ENCODE measurements at regions not wholly inside any gene's neighbourhood (a gene's known extent, or its start where the extent isn't known, plus 50 kb on each side); places are given as distances from the start of the nearest gene placed in this dataset.
"Not testable (repeated sequence)": the region's sequence is repeated elsewhere in the genome, so short reads cannot be mapped to it uniquely, and the experiment has no call there.

DNA sequence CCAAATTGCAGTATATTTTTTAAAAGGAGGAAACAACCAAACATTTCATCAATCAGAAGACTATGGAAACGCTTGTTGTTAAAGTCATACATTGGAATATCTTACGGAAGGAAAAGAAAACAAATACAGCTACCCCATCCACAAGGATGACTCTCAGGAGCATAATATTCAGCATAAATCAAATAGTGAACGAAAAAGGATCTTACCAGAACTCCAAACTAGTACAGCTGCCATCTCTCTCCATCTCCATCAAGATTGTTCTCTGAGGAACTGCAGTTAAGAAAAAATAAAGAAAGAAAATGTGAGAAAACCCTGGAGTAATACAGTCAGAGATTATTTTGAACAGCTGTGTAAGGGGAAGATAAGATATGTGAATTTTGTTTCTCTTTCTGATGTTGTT, 299.8 kb upstream of the CNTN5 start:
- Mint-ChIP-seq H3K9me3 (ENCODE audit: low read depth) (peaks cover 6% of the 10 kb centered on the region), H3K27ac (no peak overlapping the region), H3K36me3 (ENCODE audit: insufficient read depth) (no peaks in the 10 kb centered on the region), H3K4me1 (ENCODE audit: low read depth) (no peaks in the 10 kb centered on the region), H3K27me3 (no peaks in the 10 kb centered on the region), H3K4me3 (ENCODE audit: low read depth) (no peak overlapping the region)
- DNase-seq (ENCODE audit: low spot score, unreplicated experiment) = no peak
- TF ChIP-seq, protein P1, sequence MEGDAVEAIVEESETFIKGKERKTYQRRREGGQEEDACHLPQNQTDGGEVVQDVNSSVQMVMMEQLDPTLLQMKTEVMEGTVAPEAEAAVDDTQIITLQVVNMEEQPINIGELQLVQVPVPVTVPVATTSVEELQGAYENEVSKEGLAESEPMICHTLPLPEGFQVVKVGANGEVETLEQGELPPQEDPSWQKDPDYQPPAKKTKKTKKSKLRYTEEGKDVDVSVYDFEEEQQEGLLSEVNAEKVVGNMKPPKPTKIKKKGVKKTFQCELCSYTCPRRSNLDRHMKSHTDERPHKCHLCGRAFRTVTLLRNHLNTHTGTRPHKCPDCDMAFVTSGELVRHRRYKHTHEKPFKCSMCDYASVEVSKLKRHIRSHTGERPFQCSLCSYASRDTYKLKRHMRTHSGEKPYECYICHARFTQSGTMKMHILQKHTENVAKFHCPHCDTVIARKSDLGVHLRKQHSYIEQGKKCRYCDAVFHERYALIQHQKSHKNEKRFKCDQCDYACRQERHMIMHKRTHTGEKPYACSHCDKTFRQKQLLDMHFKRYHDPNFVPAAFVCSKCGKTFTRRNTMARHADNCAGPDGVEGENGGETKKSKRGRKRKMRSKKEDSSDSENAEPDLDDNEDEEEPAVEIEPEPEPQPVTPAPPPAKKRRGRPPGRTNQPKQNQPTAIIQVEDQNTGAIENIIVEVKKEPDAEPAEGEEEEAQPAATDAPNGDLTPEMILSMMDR (IDR thresholded peaks at IDR 0.05; ENCODE audit: unreplicated experiment) = no peak

DNA sequence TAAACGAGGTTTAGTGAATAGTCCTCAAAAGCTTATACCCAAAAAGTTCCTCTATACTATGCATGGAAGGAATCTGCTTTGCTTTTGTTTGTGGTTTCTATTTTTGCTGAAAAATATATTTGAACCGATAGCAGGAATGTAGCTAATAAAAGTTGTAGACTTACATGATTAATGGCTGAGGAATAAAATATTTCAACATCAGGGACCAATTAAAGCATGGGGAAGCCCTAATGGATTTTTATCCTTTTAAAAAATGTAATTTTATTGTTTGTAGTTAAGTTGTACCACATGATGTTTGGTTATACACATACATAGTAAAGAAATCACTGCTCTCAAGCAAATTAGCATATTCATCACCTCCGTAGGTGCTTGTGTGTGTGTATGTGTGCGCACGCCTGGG, 295.3 kb upstream of the CNTN5 start:
- Mint-ChIP-seq H3K27me3 (no peaks in the 10 kb centered on the region), H3K4me1 (ENCODE audit: low read depth) (no peaks in the 10 kb centered on the region), H3K9me3 (ENCODE audit: low read depth) (peaks cover 8% of the 10 kb centered on the region), H3K27ac (no peak overlapping the region), H3K36me3 (ENCODE audit: insufficient read depth) (no peaks in the 10 kb centered on the region), H3K4me3 (ENCODE audit: low read depth) (no peak overlapping the region)
- DNase-seq (ENCODE audit: low spot score, unreplicated experiment) = no peak
- TF ChIP-seq, protein P1 (IDR thresholded peaks at IDR 0.05; ENCODE audit: unreplicated experiment) = no peak

DNA sequence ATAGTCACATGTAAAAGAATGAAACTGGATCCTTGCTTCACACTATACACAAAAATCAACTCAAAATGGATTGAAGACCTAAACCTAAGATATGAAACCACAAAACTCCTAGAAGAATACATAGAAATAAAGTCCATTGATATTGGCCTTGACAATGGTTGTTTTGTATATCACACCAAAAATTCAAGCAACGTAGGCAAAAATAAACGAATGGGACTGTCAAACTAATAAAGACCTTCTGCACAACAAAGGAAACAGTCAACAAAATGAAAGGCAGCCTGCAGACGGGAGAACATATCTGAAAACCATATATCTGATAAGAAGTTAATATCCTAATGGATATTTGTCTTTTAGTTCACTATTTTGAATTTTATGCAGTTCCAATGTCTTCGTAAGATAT, 292.3 kb upstream of the CNTN5 start:
- no peak overlapping the region for H3K27ac Mint-ChIP-seq
- H3K4me3 Mint-ChIP-seq (ENCODE audit: low read depth) = no peak overlapping the region
- no peaks in the 10 kb centered on the region for H3K36me3 Mint-ChIP-seq (ENCODE audit: insufficient read depth)
- TF ChIP-seq, protein P1 (IDR thresholded peaks at IDR 0.05; ENCODE audit: unreplicated experiment) = no peak
- H3K4me1 Mint-ChIP-seq (ENCODE audit: low read depth) = no peaks in the 10 kb centered on the region
- H3K27me3 Mint-ChIP-seq = no peaks in the 10 kb centered on the region
- no peak for DNase-seq (ENCODE audit: low spot score, unreplicated experiment)
- H3K9me3 Mint-ChIP-seq (ENCODE audit: low read depth) = peaks cover 8% of the 10 kb centered on the region

DNA sequence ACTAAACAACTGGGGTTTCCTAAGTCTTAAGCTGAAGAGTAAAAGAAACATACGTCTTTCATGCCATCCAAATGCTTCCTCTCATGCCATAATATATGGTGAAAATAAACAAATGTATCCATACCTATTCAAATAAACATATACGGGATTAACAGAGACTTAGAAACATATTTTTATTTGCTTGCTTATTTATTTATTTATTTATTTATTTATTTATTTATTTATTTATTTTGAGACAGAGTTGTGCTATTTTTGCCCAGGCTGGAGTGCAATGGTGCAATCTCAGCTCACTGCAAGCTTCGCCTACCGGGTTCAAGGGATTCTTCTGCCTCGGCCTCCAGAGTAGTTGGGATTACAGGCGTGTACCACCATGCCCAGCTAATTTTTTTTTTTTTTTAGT, 291.6 kb upstream of the CNTN5 start:
- H3K27me3 Mint-ChIP-seq = no peaks in the 10 kb centered on the region
- DNase-seq (ENCODE audit: low spot score, unreplicated experiment) = no peak
- H3K4me1 Mint-ChIP-seq (ENCODE audit: low read depth) = no peaks in the 10 kb centered on the region
- H3K27ac Mint-ChIP-seq = no peak overlapping the region
- peaks cover 11% of the 10 kb centered on the region for H3K9me3 Mint-ChIP-seq (ENCODE audit: low read depth)
- H3K36me3 Mint-ChIP-seq (ENCODE audit: insufficient read depth) = no peaks in the 10 kb centered on the region
- H3K4me3 Mint-ChIP-seq (ENCODE audit: low read depth) = no peak overlapping the region
- TF ChIP-seq, protein P1 (IDR thresholded peaks at IDR 0.05; ENCODE audit: unreplicated experiment) = no peak

DNA sequence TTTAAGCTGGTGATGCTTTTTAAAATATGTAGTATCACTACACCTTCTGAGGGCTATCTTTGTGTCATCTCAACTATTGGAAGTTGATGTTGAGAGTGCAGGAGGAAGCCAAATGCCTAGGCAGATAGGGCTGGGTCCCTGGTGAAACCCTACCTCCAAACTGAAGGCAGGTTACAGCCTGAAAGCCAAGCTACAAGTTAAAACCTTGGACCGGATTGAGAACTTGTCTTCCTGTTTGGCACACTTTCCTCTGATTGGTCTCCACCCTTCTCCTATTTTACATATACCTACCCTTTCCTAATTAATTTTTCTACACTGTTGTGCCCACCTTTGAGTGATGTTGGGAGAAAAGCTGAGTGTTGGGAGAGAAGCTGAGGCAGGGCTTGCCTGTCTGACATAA, 287.8 kb upstream of the CNTN5 start:
- TF ChIP-seq, protein P1 (IDR thresholded peaks at IDR 0.05; ENCODE audit: unreplicated experiment) = no peak
- H3K27me3 Mint-ChIP-seq = no peaks in the 10 kb centered on the region
- no peaks in the 10 kb centered on the region for H3K36me3 Mint-ChIP-seq (ENCODE audit: insufficient read depth)
- no peak overlapping the region for H3K4me3 Mint-ChIP-seq (ENCODE audit: low read depth)
- no peak for DNase-seq (ENCODE audit: low spot score, unreplicated experiment)
- H3K27ac Mint-ChIP-seq = no peak overlapping the region
- peaks cover 11% of the 10 kb centered on the region for H3K9me3 Mint-ChIP-seq (ENCODE audit: low read depth)
- H3K4me1 Mint-ChIP-seq (ENCODE audit: low read depth) = no peaks in the 10 kb centered on the region

DNA sequence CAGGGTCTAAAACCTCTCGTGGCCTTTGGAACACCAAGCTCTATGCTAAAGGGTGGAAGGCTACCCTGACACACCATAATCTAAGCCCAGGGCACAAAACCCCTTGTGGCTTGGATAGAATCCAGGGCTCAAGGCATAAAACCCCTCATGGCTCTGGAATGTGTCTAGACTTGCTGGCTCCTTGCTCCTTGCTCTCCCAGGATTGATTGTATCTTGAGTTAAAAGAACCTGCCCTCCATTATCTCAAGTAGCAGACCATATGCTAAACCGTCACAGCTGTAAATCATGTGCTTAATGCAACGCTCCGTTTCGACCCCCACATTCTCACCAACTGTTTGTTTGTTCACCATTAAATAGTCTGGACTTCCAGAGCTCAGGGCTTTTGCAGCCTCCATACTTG, 287.4 kb upstream of the CNTN5 start:
- H3K4me1 Mint-ChIP-seq (ENCODE audit: low read depth); DNase-seq (ENCODE audit: low spot score, unreplicated experiment); H3K36me3 Mint-ChIP-seq (ENCODE audit: insufficient read depth); H3K9me3 Mint-ChIP-seq (ENCODE audit: low read depth); H3K27me3 Mint-ChIP-seq; H3K27ac Mint-ChIP-seq; H3K4me3 Mint-ChIP-seq (ENCODE audit: low read depth): not testable (repeated sequence)

All from progenitor cell of endocrine pancreas (in vitro differentiated cells).